SJCRH30 (cell line): ENCODE measurements at regions not wholly inside any gene's neighbourhood (a gene's known extent, or its start where the extent isn't known, plus 50 kb on each side); places are given as distances from the start of the nearest gene placed in this dataset.
"Not testable (repeated sequence)": the region's sequence is repeated elsewhere in the genome, so short reads cannot be mapped to it uniquely, and the experiment has no call there.

Experiments
- DNase-seq, 2 experiments: peaks; one replicate each; pipeline ENCODE4 v3.0.0-alpha.2; 2015 to 2020
- H3K27ac ChIP-seq: fragments of 250-450 bp; sonication (Bioruptor Pico); 2 replicates; pipeline ENCODE4 v1.5.1; 2020; ENCODE audit warnings: mild to moderate bottlenecking, moderate library complexity
- H3K27me3 ChIP-seq: fragments of 250-450 bp; sonication (Bioruptor Pico); 2 replicates; pipeline ENCODE4 v1.5.1; 2020; ENCODE audit warnings: mild to moderate bottlenecking, moderate library complexity
- H3K36me3 ChIP-seq: fragments of 250-450 bp; sonication (Bioruptor Pico); 2 replicates; pipeline ENCODE4 v1.5.1; 2020; ENCODE audit warnings: mild to moderate bottlenecking, moderate library complexity
- H3K4me1 ChIP-seq: fragments of 250-450 bp; sonication (Bioruptor Pico); 2 replicates; pipeline ENCODE4 v1.5.1; 2020; ENCODE audit warnings: mild to moderate bottlenecking, moderate library complexity
- H3K4me3 ChIP-seq: fragments of 250-450 bp; sonication (Bioruptor Pico); 2 replicates; pipeline ENCODE4 v1.5.1; 2020; ENCODE audit warnings: mild to moderate bottlenecking, moderate library complexity
- H3K9me3 ChIP-seq: fragments of 250-450 bp; sonication (Bioruptor Pico); replicated peaks from 2 replicates; pipeline ENCODE4 v1.5.1; 2020; ENCODE audit warnings: mild to moderate bottlenecking, moderate library complexity

GRCh38 chr2:113355339-113356015, 76.8 kb upstream of the PAX8 start:
- H3K4me3 ChIP-seq, H3K27ac ChIP-seq, H3K36me3 ChIP-seq, H3K27me3 ChIP-seq, DNase-seq, H3K9me3 ChIP-seq: not testable (repeated sequence)
- H3K4me1 ChIP-seq = peaks cover 21% of the 10 kb centered on the region

- Histone ChIP-seq H3K27ac (peak overlapping the region; percentile 62), H3K4me1 (peaks cover 14% of the 10 kb centered on the region), H3K4me3 (no peak overlapping the region), H3K9me3 (peaks cover 6% of the 10 kb centered on the region; the same call in 1 of the 2 replicates), H3K27me3 (no peaks in the 10 kb centered on the region), H3K36me3 (no peaks in the 10 kb centered on the region; the same call in 1 of the 2 replicates)
- DNase-seq = peak in 1 of 2 experiments; percentile 67
Observed at GRCh38 chr2:113351375-113352355, 72.9 kb upstream of the PAX8 start.

GRCh38 chr2:113343800-113344199, 65.1 kb upstream of the PAX8 start:
- not testable (repeated sequence) for DNase-seq, H3K27me3 ChIP-seq, H3K4me3 ChIP-seq, H3K9me3 ChIP-seq, H3K4me1 ChIP-seq, H3K36me3 ChIP-seq, H3K27ac ChIP-seq

- no peaks in the 10 kb centered on the region for H3K9me3 ChIP-seq
- no peaks in the 10 kb centered on the region for H3K4me1 ChIP-seq
- no peaks in the 10 kb centered on the region for H3K27me3 ChIP-seq
- no peak overlapping the region for H3K27ac ChIP-seq
- no peak for DNase-seq
- H3K36me3 ChIP-seq = no peaks in the 10 kb centered on the region
- H3K4me3 ChIP-seq = no peak overlapping the region
Observed at GRCh38 chr2:113342650-113343049, 63.9 kb upstream of the PAX8 start.

GRCh38 chr2:113341870-113342253, 63.1 kb upstream of the PAX8 start:
- H3K27me3 ChIP-seq, H3K4me1 ChIP-seq, H3K36me3 ChIP-seq, H3K9me3 ChIP-seq, H3K27ac ChIP-seq, H3K4me3 ChIP-seq, DNase-seq: not testable (repeated sequence)

- no peak for DNase-seq
- peaks cover 2% of the 10 kb centered on the region for H3K4me1 ChIP-seq
- no peaks in the 10 kb centered on the region for H3K36me3 ChIP-seq
- no peak overlapping the region for H3K27ac ChIP-seq
- H3K9me3 ChIP-seq = no peaks in the 10 kb centered on the region
- H3K4me3 ChIP-seq = no peak overlapping the region
- no peaks in the 10 kb centered on the region for H3K27me3 ChIP-seq
Observed at GRCh38 chr2:113341191-113341869, 62.6 kb upstream of the PAX8 start.

- Histone ChIP-seq H3K27me3 (no peaks in the 10 kb centered on the region), H3K4me3 (no peak overlapping the region), H3K36me3 (no peaks in the 10 kb centered on the region), H3K27ac (no peak overlapping the region), H3K4me1 (peaks cover 15% of the 10 kb centered on the region), H3K9me3 (no peaks in the 10 kb centered on the region)
- no peak for DNase-seq
Observed at GRCh38 chr2:113337809-113338208, 59.1 kb upstream of the PAX8 start.

GRCh38 chr2:113336040-113336439, 57.3 kb upstream of the PAX8 start:
- H3K27ac ChIP-seq, H3K9me3 ChIP-seq, H3K4me3 ChIP-seq, H3K36me3 ChIP-seq, H3K27me3 ChIP-seq: not testable (repeated sequence)
- DNase-seq = peak; percentile 78 to 91
- H3K4me1 ChIP-seq = peaks cover 15% of the 10 kb centered on the region

- no peaks in the 10 kb centered on the region for H3K27me3 ChIP-seq
- 0 out of 2 replicates have a peak overlapping the region, but pooled peaks have one; percentile 3 for H3K27ac ChIP-seq
- H3K4me1 ChIP-seq = peaks cover 15% of the 10 kb centered on the region
- H3K9me3 ChIP-seq = no peaks in the 10 kb centered on the region
- no peaks in the 10 kb centered on the region for H3K36me3 ChIP-seq
- DNase-seq = no peak
- no peak overlapping the region for H3K4me3 ChIP-seq
Observed at GRCh38 chr2:113334147-113334546, 55.4 kb upstream of the PAX8 start.

GRCh38 chr2:113333735-113334134, 55.0 kb upstream of the PAX8 start:
- 0 out of 2 replicates have a peak overlapping the region, but pooled peaks have one; percentile 3 for H3K27ac ChIP-seq
- not testable (repeated sequence) for H3K27me3 ChIP-seq, H3K9me3 ChIP-seq, H3K36me3 ChIP-seq, H3K4me3 ChIP-seq
- H3K4me1 ChIP-seq = peaks cover 15% of the 10 kb centered on the region
- peak in 1 of 2 experiments; percentile 46 for DNase-seq

GRCh38 chr2:113330060-113330767, 51.5 kb upstream of the PAX8 start:
- H3K27ac ChIP-seq, H3K4me1 ChIP-seq, H3K27me3 ChIP-seq, H3K9me3 ChIP-seq, DNase-seq, H3K4me3 ChIP-seq, H3K36me3 ChIP-seq: not testable (repeated sequence)

GRCh38 chr2:113328973-113329372, 50.3 kb upstream of the PAX8 start:
- not testable (repeated sequence) for DNase-seq, H3K9me3 ChIP-seq, H3K27me3 ChIP-seq, H3K27ac ChIP-seq, H3K4me1 ChIP-seq, H3K4me3 ChIP-seq, H3K36me3 ChIP-seq

- H3K36me3 ChIP-seq, DNase-seq, H3K9me3 ChIP-seq, H3K4me3 ChIP-seq, H3K27ac ChIP-seq, H3K27me3 ChIP-seq, H3K4me1 ChIP-seq: not testable (repeated sequence)
Observed at GRCh38 chr2:113328572-113328971, 49.9 kb upstream of the PAX8 start.
